K562 (cell line): ENCODE measurements at regions not wholly inside any gene's neighbourhood (a gene's known extent, or its start where the extent isn't known, plus 50 kb on each side); places are given as distances from the start of the nearest gene placed in this dataset.

Source experiments
- NFATC3 ChIP-seq: fragments of 450-650 bp; IDR thresholded peaks from 2 replicates; pipeline ENCODE4 v1.6.1; 2017; ENCODE audit warnings: mild to moderate bottlenecking
- TF ChIP-seq, protein P1 (sequence below): fragments of 450-650 bp; IDR thresholded peaks from 2 replicates; pipeline ENCODE4 v1.6.1; 2016; ENCODE audit warnings: low read depth

DNA sequence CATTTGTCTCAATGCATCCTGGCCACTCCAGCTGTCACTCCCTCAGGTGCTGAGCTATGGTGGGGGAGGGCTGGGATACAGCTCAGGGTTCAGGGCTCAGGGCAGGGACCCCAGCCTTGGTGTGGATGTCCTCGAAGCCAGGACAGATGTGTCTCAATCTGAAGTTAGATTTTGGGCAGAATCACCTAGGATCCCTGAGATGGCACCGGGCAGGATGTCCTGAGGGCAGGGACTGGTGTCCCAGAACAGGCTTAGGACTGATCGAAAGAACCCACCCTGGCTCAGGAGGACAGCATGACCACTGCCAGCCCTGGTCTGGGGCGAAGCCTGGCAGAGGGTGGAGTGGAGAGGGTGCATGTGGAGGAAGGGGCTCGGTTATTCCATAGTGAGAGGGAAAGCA is 96.8 kb upstream of the THY1 start (continued):
- TF ChIP-seq NFATC3, result no peak
- TF ChIP-seq, protein P1, sequence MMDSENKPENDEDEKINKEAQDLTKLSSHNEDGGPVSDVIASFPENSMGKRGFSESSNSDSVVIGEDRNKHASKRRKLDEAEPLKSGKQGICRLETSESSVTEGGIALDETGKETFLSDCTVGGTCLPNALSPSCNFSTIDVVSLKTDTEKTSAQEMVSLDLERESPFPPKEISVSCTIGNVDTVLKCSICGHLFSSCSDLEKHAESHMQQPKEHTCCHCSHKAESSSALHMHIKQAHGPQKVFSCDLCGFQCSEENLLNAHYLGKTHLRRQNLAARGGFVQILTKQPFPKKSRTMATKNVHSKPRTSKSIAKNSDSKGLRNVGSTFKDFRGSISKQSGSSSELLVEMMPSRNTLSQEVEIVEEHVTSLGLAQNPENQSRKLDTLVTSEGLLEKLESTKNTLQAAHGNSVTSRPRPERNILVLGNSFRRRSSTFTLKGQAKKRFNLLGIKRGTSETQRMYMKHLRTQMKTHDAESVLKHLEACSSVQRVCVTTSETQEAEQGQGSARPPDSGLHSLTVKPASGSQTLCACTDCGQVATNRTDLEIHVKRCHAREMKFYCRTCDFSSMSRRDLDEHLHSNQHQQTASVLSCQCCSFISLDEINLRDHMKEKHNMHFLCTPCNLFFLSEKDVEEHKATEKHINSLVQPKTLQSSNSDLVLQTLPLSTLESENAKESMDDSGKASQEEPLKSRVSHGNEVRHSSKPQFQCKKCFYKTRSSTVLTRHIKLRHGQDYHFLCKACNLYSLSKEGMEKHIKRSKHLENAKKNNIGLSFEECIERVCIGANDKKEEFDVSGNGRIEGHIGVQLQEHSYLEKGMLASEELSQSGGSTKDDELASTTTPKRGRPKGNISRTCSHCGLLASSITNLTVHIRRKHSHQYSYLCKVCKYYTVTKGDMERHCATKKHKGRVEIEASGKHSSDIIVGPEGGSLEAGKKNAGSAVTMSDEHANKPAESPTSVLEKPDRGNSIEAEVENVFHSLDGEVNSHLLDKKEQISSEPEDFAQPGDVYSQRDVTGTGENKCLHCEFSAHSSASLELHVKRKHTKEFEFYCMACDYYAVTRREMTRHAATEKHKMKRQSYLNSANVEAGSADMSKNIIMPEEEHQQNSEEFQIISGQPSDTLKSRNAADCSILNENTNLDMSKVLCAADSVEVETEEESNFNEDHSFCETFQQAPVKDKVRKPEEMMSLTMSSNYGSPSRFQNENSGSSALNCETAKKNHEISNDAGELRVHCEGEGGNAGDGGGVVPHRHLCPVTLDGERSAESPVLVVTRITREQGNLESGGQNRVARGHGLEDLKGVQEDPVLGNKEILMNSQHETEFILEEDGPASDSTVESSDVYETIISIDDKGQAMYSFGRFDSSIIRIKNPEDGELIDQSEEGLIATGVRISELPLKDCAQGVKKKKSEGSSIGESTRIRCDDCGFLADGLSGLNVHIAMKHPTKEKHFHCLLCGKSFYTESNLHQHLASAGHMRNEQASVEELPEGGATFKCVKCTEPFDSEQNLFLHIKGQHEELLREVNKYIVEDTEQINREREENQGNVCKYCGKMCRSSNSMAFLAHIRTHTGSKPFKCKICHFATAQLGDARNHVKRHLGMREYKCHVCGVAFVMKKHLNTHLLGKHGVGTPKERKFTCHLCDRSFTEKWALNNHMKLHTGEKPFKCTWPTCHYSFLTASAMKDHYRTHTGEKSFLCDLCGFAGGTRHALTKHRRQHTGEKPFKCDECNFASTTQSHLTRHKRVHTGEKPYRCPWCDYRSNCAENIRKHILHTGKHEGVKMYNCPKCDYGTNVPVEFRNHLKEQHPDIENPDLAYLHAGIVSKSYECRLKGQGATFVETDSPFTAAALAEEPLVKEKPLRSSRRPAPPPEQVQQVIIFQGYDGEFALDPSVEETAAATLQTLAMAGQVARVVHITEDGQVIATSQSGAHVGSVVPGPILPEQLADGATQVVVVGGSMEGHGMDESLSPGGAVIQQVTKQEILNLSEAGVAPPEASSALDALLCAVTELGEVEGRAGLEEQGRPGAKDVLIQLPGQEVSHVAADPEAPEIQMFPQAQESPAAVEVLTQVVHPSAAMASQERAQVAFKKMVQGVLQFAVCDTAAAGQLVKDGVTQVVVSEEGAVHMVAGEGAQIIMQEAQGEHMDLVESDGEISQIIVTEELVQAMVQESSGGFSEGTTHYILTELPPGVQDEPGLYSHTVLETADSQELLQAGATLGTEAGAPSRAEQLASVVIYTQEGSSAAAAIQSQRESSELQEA, result no peak
